ENCODE measurements at regions not wholly inside any gene's neighbourhood (a gene's known extent, or its start where the extent isn't known, plus 50 kb on each side); places are given as distances from the start of the nearest gene placed in this dataset.
A peak's percentile ranks its signal among the peaks of the same experiment; 100 is the strongest.
"Not testable (repeated sequence)": the region's sequence is repeated elsewhere in the genome, so short reads cannot be mapped to it uniquely, and the experiment has no call there.

DNA sequence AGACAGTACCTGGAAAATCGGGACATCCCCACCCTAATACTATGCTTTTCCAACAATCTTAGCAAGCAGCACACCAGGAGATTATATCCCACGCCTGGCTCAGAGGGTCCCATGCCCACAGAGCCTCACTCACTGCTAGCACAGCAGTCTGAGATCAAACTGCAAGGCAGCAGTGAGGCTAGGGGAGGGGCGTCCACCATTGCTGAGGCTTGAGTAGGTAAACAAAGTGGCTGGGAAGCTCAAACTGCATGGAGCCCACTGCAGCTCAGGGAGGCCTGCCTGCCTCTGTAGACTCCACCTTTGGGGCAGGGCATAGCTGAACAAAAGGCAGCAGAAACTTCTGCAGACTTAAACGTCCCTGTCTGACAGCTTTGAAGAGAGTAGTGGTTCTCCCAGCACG, 275.5 kb downstream of the IKZF2 start:
- not testable (repeated sequence) for DNase-seq (ENCODE audit: low read depth in 4 of 4, low spot score in 3 of 4)

DNA sequence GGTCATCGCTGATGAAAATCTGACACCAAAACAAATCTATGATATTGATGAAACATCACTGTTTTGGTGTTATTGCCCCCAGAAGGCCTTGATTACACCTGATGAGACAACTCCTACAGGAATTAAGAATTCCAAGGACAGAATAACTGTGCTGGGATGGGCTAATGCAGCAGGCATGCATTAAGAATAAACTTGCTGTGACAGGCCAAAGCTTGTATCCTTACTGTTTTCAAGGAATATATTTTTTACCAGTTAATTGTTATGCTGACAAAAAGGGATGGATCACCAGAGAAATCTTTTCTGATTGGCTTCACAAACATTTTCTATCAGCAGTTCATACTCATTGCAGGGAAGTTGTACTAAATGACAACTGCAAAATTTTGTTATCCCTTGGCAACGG, 278.2 kb downstream of the IKZF2 start:
- no peak for DNase-seq (ENCODE audit: low read depth in 4 of 4, low spot score in 3 of 4)

DNA sequence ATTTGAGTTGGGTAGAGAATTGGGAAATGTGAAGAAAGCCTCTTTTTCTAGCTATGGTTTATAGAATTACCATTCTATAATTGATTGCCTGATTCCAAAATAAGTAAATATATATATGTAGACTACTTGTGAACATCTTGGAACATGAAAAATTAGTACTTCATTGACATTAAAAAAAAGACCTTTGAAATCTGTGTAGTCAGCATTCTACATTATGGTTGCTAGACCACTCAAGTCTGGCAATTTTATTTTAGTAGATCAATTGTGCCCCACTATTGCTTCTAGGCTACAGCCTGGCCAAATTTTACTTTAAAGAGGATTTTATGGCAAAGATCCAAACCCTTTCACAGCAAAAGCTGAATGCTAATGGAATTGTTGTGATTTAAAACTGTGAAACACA, 279.8 kb downstream of the IKZF2 start:
- DNase-seq (ENCODE audit: low read depth in 4 of 4, low spot score in 3 of 4) = no peak

DNA sequence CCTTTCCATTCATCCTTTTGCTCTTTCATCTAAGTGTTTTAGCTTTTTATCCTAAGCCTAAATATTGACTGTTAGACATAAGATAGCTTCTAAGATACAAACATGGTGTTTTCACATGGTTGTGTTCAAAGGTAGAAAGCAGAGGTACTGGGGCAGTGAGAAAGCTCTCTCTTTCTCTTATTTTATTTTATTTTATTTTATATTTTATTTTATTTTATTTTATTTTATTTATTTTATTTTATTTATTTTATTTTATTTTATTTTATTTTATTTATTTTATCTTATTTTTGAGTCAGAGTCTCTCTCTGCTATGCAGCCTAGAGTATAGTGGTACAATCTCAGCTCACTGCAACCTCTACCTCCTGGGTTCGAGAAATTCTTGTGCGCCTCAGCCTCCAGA, 287.2 kb downstream of the IKZF2 start:
- DNase-seq (ENCODE audit: low read depth in 4 of 4, low spot score in 3 of 4) = no peak

DNA sequence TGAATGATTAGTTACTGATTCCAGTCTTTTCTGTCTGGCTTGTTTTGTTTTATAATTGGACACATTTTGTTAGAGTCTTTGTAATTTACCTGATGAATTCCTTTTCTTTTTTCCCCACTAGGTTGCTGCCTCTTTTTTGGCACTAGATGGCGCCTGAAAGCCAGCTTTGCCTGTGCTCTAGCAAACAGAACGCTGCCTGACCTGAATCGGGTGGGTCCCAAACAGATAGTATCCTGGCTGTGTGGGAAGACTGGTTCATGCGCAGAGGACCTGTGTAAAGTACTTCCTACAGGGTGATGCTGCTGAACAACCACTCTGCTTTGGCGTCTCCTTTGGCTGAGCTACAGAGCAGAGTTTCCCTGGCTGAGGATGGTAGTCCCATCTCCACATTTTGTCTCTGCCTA, 288.2 kb downstream of the IKZF2 start:
- no peak for DNase-seq (ENCODE audit: low read depth in 4 of 4, low spot score in 3 of 4)

DNA sequence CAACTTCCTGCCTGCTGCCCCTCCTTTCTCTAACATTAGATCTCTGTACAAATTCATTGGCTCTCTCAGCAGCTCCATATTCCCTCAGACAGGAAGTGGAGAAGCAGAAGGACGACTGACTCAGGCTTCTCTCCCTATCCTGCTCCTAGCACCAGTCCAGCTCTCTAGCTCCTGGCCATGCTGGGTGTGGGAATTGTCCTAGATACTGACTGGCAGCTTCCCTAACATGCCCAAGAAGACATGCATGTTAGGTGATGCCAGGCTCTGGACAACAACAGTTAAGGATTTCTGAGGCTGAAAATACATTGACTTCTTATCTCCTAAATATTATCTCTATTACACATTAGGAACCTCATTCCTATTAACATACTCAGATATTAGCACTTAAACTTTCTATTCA, 292.9 kb downstream of the IKZF2 start:
- DNase-seq (ENCODE audit: low read depth in 4 of 4, low spot score in 3 of 4) = no peak

DNA sequence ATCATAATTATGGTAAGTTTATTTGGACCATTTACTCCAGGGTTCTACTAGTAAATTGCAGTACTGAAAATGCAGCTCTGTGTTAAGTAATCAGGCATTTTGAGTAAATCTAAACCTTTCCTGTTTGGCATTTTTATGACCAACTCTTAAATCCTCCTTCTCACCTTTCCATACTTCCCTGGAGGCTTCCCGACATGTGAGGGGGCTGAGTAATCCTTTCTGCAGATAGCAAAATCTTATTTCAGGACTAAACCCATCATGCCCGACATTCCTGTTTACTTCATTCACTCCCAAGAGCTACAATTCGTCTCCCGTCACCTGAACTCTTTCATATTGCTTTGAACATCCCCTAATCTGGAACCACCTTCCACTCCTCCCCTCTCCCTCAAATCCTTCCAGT, 296.6 kb downstream of the IKZF2 start:
- peak in 1 of 4 donors; percentile 6 for DNase-seq (ENCODE audit: low read depth in 4 of 4, low spot score in 3 of 4)

DNA sequence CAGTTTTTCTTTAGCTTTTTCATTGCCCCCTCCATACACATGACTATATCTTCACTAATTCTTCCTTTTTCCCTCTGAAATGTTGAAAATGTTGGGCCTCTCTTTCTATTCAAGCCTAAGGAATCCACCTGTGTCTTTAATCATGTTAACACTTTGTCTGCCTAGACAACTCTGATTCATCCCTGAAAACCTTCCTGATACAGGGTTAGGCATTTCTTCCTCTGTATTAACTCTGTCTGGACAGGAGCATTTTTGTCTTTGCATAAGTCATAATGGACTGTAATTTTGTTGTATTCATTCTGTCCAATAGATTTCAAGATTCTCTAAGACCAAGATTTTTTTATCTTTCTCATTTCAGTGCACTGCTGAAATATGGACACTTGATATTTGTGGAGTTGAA, 297.3 kb downstream of the IKZF2 start:
- DNase-seq (ENCODE audit: low read depth in 4 of 4, low spot score in 3 of 4) = no peak

DNA sequence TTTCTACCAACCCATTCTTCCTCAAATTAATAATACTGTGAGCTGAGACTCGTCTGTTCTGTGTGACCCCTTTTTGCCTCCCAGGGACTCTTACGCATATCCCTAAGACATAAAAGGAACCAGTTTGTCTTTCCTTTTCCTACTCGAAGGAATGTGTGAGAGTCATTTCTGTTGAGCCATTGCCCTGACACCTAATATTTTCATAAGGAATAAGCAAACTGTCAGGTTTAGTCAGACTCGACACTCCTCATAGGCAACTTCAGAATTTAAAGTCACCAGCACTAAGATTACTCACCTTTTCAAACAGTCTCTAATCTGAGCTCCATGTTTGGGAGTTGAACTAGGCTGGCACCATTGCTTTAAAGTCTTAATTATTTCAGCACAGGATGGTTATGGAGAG, 305.5 kb downstream of the IKZF2 start:
- no peak for DNase-seq (ENCODE audit: low read depth in 4 of 4, low spot score in 3 of 4)

DNA sequence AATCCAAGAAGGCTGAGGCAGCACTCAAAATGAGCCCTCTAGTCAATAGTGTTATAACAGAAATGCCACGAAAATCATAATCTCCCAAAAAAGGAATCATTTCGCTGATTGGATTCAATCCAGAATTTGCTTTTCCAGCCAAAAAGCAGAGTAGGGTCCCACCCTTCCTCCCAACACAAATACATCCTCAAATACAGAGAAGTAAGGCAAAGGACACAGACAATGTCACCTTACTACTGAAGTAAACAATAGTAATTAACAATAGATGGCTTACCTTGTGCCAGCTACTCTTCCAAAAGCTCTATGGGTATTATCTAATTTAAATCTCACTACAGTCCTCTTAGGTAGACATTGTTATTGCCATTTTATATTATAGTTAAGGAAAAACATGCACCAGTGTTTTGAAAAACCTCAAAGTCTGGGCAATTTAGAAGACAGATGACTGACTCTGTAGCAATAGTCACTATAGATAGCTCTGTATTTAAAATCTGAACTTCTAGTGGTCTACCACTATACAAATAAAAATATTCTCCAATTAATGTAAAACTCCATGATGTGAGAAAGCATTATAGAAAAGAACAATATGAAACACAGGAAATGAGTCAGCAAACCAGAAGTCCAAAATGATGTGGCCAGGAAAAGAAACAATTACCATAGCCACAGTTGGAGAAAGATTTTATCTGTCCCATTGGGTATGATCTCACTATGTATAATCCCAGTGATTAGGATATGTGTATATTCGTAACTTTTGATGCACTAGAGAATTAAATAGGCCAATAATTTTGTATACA, 305.0 kb upstream of the ERBB4 start:
- DNase-seq (ENCODE audit: low read depth in 4 of 4, low spot score in 3 of 4) = no peak

DNA sequence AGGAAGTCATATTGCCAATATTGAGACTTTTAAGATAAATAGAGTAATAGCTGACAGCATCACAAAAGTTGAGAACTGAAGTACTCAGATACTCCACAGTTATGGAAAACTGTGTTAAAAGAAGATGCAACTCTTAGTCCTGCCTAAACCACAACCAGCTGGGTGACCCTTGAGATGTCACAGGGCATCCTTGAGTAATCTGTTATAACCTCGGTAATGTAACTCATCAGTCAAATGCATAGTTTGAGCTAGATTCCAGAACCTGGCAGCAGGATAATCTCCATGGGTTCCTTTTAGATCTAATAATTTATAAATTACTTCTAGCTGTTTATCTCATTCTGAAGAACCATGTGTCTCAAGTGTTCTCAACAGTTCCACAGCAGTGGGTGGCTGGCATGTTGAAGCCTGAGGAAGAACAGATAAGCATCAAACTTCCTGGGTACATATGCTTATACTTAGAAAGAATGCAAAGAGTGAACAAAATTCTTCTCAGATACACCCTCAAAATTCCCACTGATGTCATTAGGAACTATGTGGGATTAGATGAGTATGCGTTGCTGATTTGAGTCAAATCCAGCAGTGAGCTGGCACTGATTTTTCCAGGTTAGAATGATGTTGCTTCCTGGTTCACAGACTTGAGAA, 304.1 kb upstream of the ERBB4 start:
- DNase-seq (ENCODE audit: low read depth in 4 of 4, low spot score in 3 of 4) = no peak

DNA sequence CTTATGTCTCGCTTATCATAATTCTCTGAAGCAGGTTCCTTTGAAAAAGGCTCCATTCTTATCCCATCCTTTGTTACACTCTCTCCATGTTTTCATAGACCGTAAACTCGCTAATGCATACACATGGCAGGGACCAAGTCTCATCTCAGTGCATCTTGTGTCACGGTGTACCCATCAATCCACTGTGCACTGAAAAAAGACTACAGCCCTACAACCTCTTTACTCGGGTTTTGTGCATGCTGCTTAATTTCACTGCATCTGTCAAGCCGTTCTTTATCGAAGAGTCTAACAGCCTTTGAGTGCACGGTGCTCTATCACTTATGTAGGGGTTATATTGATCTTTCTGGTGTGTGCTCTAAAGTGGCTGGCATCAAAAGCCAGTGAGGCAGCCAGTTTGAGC, 302.9 kb upstream of the ERBB4 start:
- DNase-seq (ENCODE audit: low read depth in 4 of 4, low spot score in 3 of 4) = no peak

DNA sequence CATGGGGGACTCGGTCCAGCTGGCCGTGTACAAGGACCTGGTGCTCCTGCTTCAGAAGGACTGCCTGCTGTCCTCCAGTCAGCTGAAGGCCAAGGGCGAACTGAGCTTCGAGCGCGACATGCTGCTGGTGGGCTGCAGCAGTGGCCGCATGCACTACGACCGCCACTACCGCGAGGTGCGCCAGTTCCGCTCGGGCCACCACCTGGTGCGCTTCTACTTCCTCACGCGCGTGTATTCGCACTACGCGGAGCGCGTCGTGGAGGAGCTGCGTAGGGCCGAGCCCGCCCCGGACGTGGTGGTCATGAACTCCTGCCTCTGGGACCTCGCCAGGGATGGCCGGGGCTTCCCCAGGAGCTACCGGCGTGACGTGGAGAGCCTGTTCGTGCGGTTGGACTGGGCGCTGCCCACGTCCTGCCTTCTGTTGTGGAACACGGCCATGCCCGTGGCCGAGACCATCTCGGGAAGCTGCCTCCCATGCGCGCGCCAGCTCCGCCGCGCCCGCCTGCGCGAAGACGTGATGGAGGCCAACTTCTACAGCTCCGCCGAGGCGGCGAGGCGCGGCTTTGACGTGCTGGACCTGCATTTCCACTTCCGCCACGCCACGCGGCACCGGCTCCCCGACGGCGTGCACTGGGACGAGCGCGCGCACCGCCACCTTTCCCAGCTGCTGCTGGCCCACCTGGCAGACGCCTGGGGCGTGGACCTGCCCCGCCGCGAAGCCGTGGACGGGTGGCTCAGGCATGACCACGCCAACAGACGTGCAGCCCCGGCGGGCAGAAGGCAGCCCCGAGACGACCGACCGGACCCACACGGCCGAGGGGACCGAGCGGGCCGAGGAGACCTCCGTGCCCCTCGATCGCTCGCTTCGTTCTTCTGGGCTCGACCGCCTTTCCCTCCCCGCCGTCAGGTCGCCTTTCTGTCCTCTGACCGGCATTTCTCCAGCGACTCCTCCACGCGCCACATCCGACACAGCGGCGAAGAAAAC, 293.9 kb upstream of the ERBB4 start:
- no peak for DNase-seq (ENCODE audit: low read depth in 4 of 4, low spot score in 3 of 4)

DNA sequence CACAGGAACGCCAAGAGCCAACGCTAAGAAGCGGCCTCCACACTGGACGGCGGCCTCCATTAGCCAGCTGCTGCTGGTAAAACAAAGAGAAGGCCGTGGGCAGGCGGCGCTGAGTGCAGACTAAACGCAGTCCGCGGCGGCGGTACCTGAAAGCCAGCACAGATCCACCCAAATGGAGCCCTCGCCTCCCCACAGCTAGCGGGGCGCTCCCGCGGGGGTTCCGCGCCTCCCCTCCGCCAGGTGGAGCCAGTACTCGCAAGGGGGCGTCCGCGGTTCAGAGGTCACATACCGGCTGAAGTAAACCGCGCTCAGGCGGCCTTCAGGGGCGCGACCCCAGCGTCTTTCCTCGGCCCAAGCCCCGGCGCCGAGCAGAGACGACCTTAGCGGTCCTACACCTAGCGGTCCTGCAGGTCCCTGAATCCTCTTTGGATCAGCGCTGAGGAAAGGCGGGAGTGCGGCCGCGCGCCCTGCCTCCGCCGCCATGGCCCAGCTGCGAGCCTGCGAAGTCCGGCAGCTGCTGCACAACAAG, 293.1 kb upstream of the ERBB4 start:
- no peak for DNase-seq (ENCODE audit: low read depth in 4 of 4, low spot score in 3 of 4)

DNA sequence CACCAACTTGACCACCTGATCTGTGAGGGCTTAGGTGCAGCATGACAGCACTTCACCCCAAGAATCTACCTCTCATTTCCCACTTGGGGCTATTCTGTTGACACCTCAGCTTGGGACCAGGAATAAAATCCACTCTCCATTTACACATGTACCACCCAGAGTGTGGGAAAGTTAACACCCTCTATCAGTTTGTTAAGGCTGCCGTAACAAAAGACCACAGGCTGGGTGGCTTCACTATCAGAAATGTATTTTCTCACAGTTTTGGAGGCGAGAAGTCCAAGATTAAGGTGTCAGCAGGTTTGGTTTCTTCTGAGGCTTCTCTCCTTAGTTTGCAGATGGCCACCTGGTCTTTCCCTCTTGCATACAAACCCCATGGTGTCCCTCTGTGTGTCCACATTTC, 277.7 kb upstream of the ERBB4 start:
- DNase-seq (ENCODE audit: low read depth in 4 of 4, low spot score in 3 of 4) = no peak

DNA sequence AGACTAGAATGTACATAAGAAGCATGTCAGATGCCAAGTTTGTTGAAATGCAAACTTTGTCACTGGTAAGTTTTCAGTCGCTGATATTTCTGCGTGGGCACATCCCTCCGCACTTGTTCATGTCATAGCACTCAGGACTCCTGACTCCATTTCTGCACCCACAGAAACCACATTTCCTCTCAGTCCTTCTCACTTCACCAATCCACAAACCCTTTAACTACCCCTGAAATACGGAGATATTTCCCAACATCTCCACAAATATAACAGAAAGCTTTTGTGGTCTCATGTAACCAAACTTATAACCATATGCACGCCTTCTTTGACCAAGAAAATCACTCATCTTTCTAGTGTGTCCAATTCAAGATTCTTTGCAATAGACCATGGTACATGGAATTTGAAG, 276.9 kb upstream of the ERBB4 start:
- DNase-seq (ENCODE audit: low read depth in 4 of 4, low spot score in 3 of 4) = no peak

DNA sequence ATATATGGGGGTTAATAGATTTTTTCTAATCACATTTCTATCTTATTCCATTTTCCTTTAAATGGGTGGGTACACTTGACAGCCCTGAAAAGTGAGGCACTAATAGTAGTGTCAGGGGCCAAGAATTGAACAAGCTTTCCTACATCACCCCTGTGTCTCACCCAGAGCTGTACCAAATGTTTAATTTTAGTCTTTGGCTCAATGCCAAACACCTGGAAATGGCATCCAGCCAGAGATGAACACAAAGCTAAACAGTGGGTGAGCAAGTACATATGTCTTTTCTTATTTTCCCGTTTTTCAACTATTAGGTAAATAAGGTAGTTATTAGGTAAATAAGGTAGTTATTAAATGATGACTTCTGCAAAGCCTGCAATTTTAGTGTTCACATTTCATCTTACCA, 276.3 kb upstream of the ERBB4 start:
- no peak for DNase-seq (ENCODE audit: low read depth in 4 of 4, low spot score in 3 of 4)

DNA sequence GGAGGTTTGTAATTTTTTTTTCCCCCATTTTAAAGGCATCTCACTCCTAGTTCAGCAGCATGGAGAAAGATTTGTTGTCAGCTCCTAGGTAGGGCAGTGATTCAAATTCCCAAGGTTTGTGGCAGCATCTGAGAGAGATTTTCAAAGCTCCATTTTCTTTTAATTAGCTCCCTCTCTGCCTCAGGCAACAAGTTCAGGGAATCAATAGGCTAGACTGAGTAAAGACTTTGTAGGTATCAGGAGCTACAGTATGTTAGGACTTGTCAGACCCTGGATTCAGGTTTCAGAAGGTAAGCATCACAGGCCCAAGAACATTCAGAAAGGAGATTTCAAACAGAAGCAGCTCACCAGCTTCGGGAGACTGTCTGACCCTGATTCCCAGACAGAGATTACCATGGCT, 273.3 kb upstream of the ERBB4 start:
- DNase-seq (ENCODE audit: low read depth in 4 of 4, low spot score in 3 of 4) = no peak

DNA sequence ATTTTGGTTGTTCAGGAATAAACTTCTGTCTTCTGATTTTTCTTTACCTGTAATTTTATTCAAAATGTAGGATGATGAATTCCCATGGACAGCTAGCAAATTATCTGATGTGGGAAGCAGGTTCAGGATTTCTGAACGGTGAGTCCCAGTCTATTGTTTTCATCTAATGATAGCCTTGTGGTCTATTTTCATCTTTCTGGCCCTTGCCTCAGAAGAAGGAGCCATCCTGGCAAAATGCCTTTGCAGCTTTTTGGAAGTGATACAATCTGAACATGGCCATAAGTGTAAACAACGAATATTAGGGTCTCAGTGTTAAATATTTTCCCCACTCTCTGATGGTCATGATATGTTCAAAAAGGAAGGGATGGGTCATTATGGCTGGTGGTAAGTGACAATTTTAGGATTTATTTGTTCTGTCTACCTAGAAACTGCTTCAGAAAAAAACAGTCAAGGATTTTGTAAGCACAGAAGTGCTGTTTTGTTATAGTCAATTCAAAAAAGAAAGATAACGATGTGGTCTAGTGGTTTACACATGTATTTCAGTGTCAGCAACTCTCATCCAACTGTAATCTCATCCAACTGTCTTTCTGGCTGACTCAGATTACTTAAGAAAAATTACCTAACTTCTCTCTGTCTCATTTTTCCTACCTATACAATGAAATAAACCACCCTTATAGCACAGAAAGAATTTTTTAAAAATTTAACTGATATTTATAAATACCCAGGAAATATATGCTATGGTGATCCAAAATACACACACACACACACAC, 272.6 kb upstream of the ERBB4 start:
- no peak for DNase-seq (ENCODE audit: low read depth in 4 of 4, low spot score in 3 of 4)

DNA sequence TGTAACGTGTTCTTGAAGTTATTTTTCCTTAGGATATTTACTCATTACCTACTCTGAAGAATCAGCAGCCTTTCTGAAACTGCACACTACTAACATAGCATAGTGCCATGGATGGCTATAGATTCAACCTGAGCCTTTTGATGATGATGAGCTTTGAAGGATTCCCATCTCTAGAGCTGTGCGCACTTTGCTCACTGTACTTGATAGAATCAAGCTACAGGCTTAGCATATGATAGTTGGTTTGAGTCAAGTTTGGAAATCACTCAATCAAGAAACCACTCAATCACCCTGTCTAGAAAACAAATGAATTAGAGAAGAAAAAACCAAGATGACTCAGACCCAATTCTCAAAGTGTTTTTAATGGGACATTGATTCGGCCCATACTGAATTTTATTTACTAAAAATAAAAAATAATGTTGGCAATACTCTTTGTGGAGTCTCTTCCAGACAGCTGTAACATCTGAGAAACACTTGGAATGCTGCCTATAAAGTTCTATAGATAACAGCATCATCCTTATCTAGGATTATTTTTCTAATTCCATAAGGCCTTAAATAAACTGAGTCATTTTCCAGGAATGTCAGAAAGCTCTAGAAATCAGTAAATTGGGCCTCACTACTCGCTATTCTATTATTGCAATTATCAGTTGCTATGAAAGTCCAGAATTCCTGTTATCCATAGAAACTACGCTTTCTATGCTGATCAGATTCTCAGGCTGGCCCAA, 259.0 kb upstream of the ERBB4 start:
- DNase-seq (ENCODE audit: low read depth in 4 of 4, low spot score in 3 of 4) = no peak

All from left renal pelvis (tissue), 4 donors.